ENCODE measurements at regions not wholly inside any gene's neighbourhood (a gene's known extent, or its start where the extent isn't known, plus 50 kb on each side); places are given as distances from the start of the nearest gene placed in this dataset.

- TF ChIP-seq, protein P1, sequence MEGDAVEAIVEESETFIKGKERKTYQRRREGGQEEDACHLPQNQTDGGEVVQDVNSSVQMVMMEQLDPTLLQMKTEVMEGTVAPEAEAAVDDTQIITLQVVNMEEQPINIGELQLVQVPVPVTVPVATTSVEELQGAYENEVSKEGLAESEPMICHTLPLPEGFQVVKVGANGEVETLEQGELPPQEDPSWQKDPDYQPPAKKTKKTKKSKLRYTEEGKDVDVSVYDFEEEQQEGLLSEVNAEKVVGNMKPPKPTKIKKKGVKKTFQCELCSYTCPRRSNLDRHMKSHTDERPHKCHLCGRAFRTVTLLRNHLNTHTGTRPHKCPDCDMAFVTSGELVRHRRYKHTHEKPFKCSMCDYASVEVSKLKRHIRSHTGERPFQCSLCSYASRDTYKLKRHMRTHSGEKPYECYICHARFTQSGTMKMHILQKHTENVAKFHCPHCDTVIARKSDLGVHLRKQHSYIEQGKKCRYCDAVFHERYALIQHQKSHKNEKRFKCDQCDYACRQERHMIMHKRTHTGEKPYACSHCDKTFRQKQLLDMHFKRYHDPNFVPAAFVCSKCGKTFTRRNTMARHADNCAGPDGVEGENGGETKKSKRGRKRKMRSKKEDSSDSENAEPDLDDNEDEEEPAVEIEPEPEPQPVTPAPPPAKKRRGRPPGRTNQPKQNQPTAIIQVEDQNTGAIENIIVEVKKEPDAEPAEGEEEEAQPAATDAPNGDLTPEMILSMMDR (IDR thresholded peaks at IDR 0.05; ENCODE audit: low read depth, low read length, missing input control): no peak
- TF ChIP-seq YY1 (IDR thresholded peaks at IDR 0.05): no peak
- TF ChIP-seq GABPA (IDR thresholded peaks at IDR 0.05 in 1 of 2, conservative IDR thresholded peaks at IDR 0.05 in 1 of 2): no peak
- TF ChIP-seq ZBTB33 (IDR thresholded peaks at IDR 0.05): no peak
- no peak for TF ChIP-seq FOXA1 (IDR thresholded peaks at IDR 0.05)
- no peak for TF ChIP-seq RXRA (IDR thresholded peaks at IDR 0.05)
- no peak for TF ChIP-seq MAX (IDR thresholded peaks at IDR 0.05)
- TF ChIP-seq RAD21 (IDR thresholded peaks at IDR 0.05): no peak
- no peak for TF ChIP-seq TAF1 (conservative IDR thresholded peaks at IDR 0.05)
- no peak for TF ChIP-seq SP1 (IDR thresholded peaks at IDR 0.05)
- TF ChIP-seq EGR1 (IDR thresholded peaks at IDR 0.05; ENCODE audit: low read depth in 2 of 2): no peak
- TF ChIP-seq JUND (IDR thresholded peaks at IDR 0.05): no peak
- no peak for TF ChIP-seq FOXA2 (IDR thresholded peaks at IDR 0.05)
Measured at GRCh38 chr7:152966189-152966588, 206.6 kb downstream of the ACTR3B start.

All from liver (tissue), 3 donors.